ENCODE measurements at regions not wholly inside any gene's neighbourhood (a gene's known extent, or its start where the extent isn't known, plus 50 kb on each side); places are given as distances from the start of the nearest gene placed in this dataset.

- no peaks in the 10 kb centered on the region for H3K36me3 ChIP-seq (ENCODE audit: control insufficient read depth in 2 of 2, insufficient read depth in 1 of 2, low read length in 2 of 2)
- no peaks in the 10 kb centered on the region for H3K4me1 ChIP-seq (ENCODE audit: control insufficient read depth, insufficient read depth, low read length)
- no peak overlapping the region for H3K4me3 ChIP-seq (ENCODE audit: low read depth, low read length)
- no peaks in the 10 kb centered on the region for H3K9me3 ChIP-seq (ENCODE audit: control insufficient read depth, insufficient read depth, low read depth, low read length)
- POLR2A ChIA-PET: no interaction called here
- no peak overlapping the region for H3K27ac ChIP-seq (ENCODE audit: extremely low read depth, low read depth, low read length)
- CTCF ChIA-PET: no interaction called here
- no peak for TF ChIP-seq ZNF174 (tag by site-specific recombination; IDR thresholded peaks at IDR 0.05)
- no peak for TF ChIP-seq ZNF596 (tag by site-specific recombination; IDR thresholded peaks at IDR 0.05)
- TF ChIP-seq ZNF585B (tag by site-specific recombination; IDR thresholded peaks at IDR 0.05): no peak
- no peak for TF ChIP-seq KLF8 (tag by site-specific recombination; IDR thresholded peaks at IDR 0.05)
- no peak for TF ChIP-seq ZNF768 (tag by site-specific recombination; IDR thresholded peaks at IDR 0.05)
- no peak for TF ChIP-seq ZNF513 (tag by site-specific recombination; IDR thresholded peaks at IDR 0.05)
- no peak for TF ChIP-seq ZNF248 (tag by site-specific recombination; IDR thresholded peaks at IDR 0.05)
- TF ChIP-seq KLF7 (tag by site-specific recombination; IDR thresholded peaks at IDR 0.05; ENCODE audit: borderline replicate concordance): no peak
- TF ChIP-seq ZNF645 (tag by site-specific recombination; IDR thresholded peaks at IDR 0.05): no peak
- TF ChIP-seq GLIS2 (tag by site-specific recombination; IDR thresholded peaks at IDR 0.05): no peak
These were observed 66.5 kb upstream of the ZFP42 start for GRCh38 chr4:187929024-187929423.

DNA sequence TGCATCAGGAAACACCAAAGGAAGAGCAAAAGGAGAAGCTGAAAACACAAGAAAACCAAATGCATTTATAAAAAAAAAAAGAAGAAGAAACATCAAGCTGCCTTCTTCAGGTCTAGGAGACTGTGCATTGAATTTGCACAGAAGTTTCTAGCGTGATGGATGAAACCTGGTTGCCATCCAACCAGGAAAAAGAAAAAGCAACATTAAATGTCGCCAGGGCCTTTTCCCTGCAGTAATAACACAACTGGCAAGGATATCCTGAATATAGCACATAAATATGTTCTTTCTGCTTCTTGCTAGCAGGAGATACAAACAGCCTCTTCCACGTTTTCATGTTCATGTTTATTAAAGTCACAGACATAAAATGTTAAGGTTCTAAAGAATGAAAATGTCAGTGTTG is 60.8 kb upstream of the ZFP42 start:
- Histone ChIP-seq H3K4me1 (ENCODE audit: control insufficient read depth, insufficient read depth, low read length) (no peaks in the 10 kb centered on the region), H3K27ac (ENCODE audit: extremely low read depth, low read depth, low read length) (no peak overlapping the region), H3K9me3 (ENCODE audit: control insufficient read depth, insufficient read depth, low read depth, low read length) (no peaks in the 10 kb centered on the region), H3K36me3 (ENCODE audit: control insufficient read depth in 2 of 2, insufficient read depth in 1 of 2, low read length in 2 of 2) (no peaks in the 10 kb centered on the region), H3K4me3 (ENCODE audit: low read depth, low read length) (no peak overlapping the region)
- TF ChIP-seq ZNF292 (tag by site-specific recombination; IDR thresholded peaks at IDR 0.05; ENCODE audit: borderline replicate concordance, low read depth): no peak
- no peak for TF ChIP-seq FEZF1 (tag by site-specific recombination; IDR thresholded peaks at IDR 0.05)
- TF ChIP-seq ZNF76 (tag by site-specific recombination; IDR thresholded peaks at IDR 0.05; ENCODE audit: borderline replicate concordance, low read depth): no peak
- TF ChIP-seq ZNF341 (tag by site-specific recombination; IDR thresholded peaks at IDR 0.05; ENCODE audit: low read depth): no peak
- TF ChIP-seq ZIC2 (tag by site-specific recombination; IDR thresholded peaks at IDR 0.05): no peak
- TF ChIP-seq ZNF114 (tag by site-specific recombination; IDR thresholded peaks at IDR 0.05): no peak
- TF ChIP-seq ZNF140 (tag by site-specific recombination; IDR thresholded peaks at IDR 0.05): no peak
- TF ChIP-seq ZNF423 (tag by site-specific recombination; IDR thresholded peaks at IDR 0.05): no peak
- TF ChIP-seq ZNF211 (tag by site-specific recombination; IDR thresholded peaks at IDR 0.05; ENCODE audit: low read depth): no peak
- no peak for TF ChIP-seq MZF1 (tag by site-specific recombination; IDR thresholded peaks at IDR 0.05; ENCODE audit: borderline replicate concordance)
- CTCF ChIA-PET: no interaction called here
- POLR2A ChIA-PET: no interaction called here

DNA sequence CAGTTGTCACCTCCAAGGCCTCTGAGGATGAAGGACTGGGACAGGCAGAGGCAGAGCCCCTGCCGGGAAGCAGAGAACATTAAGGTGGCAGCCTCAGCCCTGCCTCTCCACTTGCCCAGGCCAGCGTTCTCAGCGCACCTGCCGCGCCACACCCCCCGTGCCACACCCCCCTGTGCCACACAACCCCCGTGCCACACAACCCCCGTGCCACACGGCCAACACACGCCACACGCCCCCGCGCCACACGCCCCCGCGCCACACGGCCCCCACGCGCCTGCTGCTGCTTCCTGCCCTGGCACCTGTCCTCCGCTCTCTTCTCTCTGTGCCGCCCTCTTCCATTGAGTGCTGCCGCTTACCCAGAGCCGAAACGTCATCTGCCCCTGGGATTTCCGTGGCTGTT is 58.0 kb upstream of the ZFP42 start:
- ChIA-PET POLR2A (no interaction called here), CTCF (no interaction called here)
- TF ChIP-seq ZNF148 (tag by site-specific recombination; IDR thresholded peaks at IDR 0.05; ENCODE audit: borderline replicate concordance): no peak
- TF ChIP-seq ZNF239 (tag by site-specific recombination; IDR thresholded peaks at IDR 0.05): no peak
- TF ChIP-seq ZNF558 (tag by site-specific recombination; IDR thresholded peaks at IDR 0.05): no peak
- TF ChIP-seq ZNF274 (IDR thresholded peaks at IDR 0.05; ENCODE audit: low read length): no peak
- TF ChIP-seq ZNF274 (tag by site-specific recombination; IDR thresholded peaks at IDR 0.05; ENCODE audit: borderline replicate concordance): no peak
- no peak overlapping the region for H3K4me3 ChIP-seq (ENCODE audit: low read depth, low read length)
- no peaks in the 10 kb centered on the region for H3K36me3 ChIP-seq (ENCODE audit: control insufficient read depth in 2 of 2, insufficient read depth in 1 of 2, low read length in 2 of 2)
- H3K27ac ChIP-seq (ENCODE audit: extremely low read depth, low read depth, low read length): no peak overlapping the region
- no peaks in the 10 kb centered on the region for H3K4me1 ChIP-seq (ENCODE audit: control insufficient read depth, insufficient read depth, low read length)
- no peaks in the 10 kb centered on the region for H3K9me3 ChIP-seq (ENCODE audit: control insufficient read depth, insufficient read depth, low read depth, low read length)

Measured in HEK293 (cell line).